ENCODE measurements at regions not wholly inside any gene's neighbourhood (a gene's known extent, or its start where the extent isn't known, plus 50 kb on each side); places are given as distances from the start of the nearest gene placed in this dataset.

- intact Hi-C loops (cut with DNase I; ENCODE audit: low total_unique reads) (no loop called here), in situ Hi-C loops (cut with MboI; ENCODE audit: low pct_ligation_motif_present in 1 of 4, low pct_unique_long_range_greater_than_20kb in 1 of 4, low sequenced_read_pairs in 3 of 4) (no loop called here)
- H3K27me3 ChIP-seq, result no peaks in the 10 kb centered on the region
- no peak for DNase-seq
- H3K27ac ChIP-seq, result peak overlapping the region in 3 of 4 donors; percentile 1 to 28 (median 15)
- TF ChIP-seq POLR2A (IDR thresholded peaks at IDR 0.05) (no peak), CTCF (IDR thresholded peaks at IDR 0.05) (peak in 4 of 5 experiments; percentile 35 to 49 (median 44))
- H3K4me1 ChIP-seq, result peaks cover 0 to 3% (median 0%) of the 10 kb centered on the region in 4 donors
- 14 to 27% methylated on average over 6 to 7 of the region's 7 CpGs for WGBS, 2 donors (ENCODE audit: low coverage in 1 of 2)
- no peaks in the 10 kb centered on the region for H3K9me3 ChIP-seq
- no peaks in the 10 kb centered on the region for H3K36me3 ChIP-seq
- H3K4me3 ChIP-seq, result peak overlapping the region in 1 of 4 donors; percentile 11
These were observed 211.5 kb downstream of the PDGFRA start for GRCh38 chr4:54440394-54441136.

GRCh38 chr4:54445866-54446265 lies 211.9 kb upstream of the KIT start:
- no peak for TF ChIP-seq CTCF (IDR thresholded peaks at IDR 0.05)
- TF ChIP-seq POLR2AphosphoS5 (IDR thresholded peaks at IDR 0.05), result no peak
- TF ChIP-seq EP300 (IDR thresholded peaks at IDR 0.05; ENCODE audit: low read depth), result no peak
- no peak for TF ChIP-seq POLR2A (IDR thresholded peaks at IDR 0.05)
- Histone ChIP-seq H3K4me1 (no peaks in the 10 kb centered on the region), H3K9me3 (no peaks in the 10 kb centered on the region), H3K27ac (no peak overlapping the region), H3K4me3 (no peak overlapping the region), H3K36me3 (no peaks in the 10 kb centered on the region), H3K27me3 (no peaks in the 10 kb centered on the region)
- intact Hi-C loops (cut with DNase I; ENCODE audit: low total_unique reads), result no loop called here
- no peak for DNase-seq
- in situ Hi-C loops (cut with MboI; ENCODE audit: low pct_ligation_motif_present in 1 of 4, low pct_unique_long_range_greater_than_20kb in 1 of 4, low sequenced_read_pairs in 3 of 4), result no loop called here

- Histone ChIP-seq H3K27me3 (no peaks in the 10 kb centered on the region), H3K4me3 (no peak overlapping the region), H3K36me3 (no peaks in the 10 kb centered on the region), H3K27ac (no peak overlapping the region), H3K4me1 (no peaks in the 10 kb centered on the region), H3K9me3 (no peaks in the 10 kb centered on the region)
- DNase-seq, result no peak
- WGBS, 2 donors (ENCODE audit: low coverage in 1 of 2), result 30 to 41% methylated on average over 1 of the region's 1 CpG
- intact Hi-C loops (cut with DNase I; ENCODE audit: low total_unique reads) (no loop called here), in situ Hi-C loops (cut with MboI; ENCODE audit: low pct_ligation_motif_present in 1 of 4, low pct_unique_long_range_greater_than_20kb in 1 of 4, low sequenced_read_pairs in 3 of 4) (no loop called here)
- TF ChIP-seq POLR2AphosphoS5 (IDR thresholded peaks at IDR 0.05), result no peak
- no peak for TF ChIP-seq CTCF (IDR thresholded peaks at IDR 0.05)
- TF ChIP-seq EP300 (IDR thresholded peaks at IDR 0.05; ENCODE audit: low read depth), result no peak
- no peak for TF ChIP-seq POLR2A (IDR thresholded peaks at IDR 0.05)
These were observed 211.2 kb upstream of the KIT start for GRCh38 chr4:54446581-54446980.

GRCh38 chr4:54447304-54447703 lies 210.5 kb upstream of the KIT start:
- Histone ChIP-seq H3K36me3 (no peaks in the 10 kb centered on the region), H3K27me3 (no peaks in the 10 kb centered on the region), H3K9me3 (no peaks in the 10 kb centered on the region), H3K4me1 (no peaks in the 10 kb centered on the region), H3K27ac (no peak overlapping the region), H3K4me3 (no peak overlapping the region)
- in situ Hi-C loops (cut with MboI; ENCODE audit: low pct_ligation_motif_present in 1 of 4, low pct_unique_long_range_greater_than_20kb in 1 of 4, low sequenced_read_pairs in 3 of 4), result no loop called here
- no peak for DNase-seq
- WGBS, 2 donors (ENCODE audit: low coverage in 1 of 2), result 33 to 59% methylated on average over 1 to 2 of the region's 2 CpGs
- intact Hi-C loops (cut with DNase I; ENCODE audit: low total_unique reads), result no loop called here
- TF ChIP-seq CTCF (IDR thresholded peaks at IDR 0.05) (no peak), POLR2AphosphoS5 (IDR thresholded peaks at IDR 0.05) (no peak), EP300 (IDR thresholded peaks at IDR 0.05; ENCODE audit: low read depth) (no peak), POLR2A (IDR thresholded peaks at IDR 0.05) (no peak)

Measured in transverse colon (tissue), 4 donors.